Psoas muscle (tissue), 7 donors: ENCODE measurements at regions not wholly inside any gene's neighbourhood (a gene's known extent, or its start where the extent isn't known, plus 50 kb on each side); places are given as distances from the start of the nearest gene placed in this dataset.
A peak's percentile ranks its signal among the peaks of the same experiment; 100 is the strongest.

Experiments used
- ATAC-seq, 4 donors: fragments of 200-7000 bp; cut with Tn5 transposase; one replicate each; pipeline ENCODE4 v1.9.1; 2020; ENCODE audit warnings: moderate library complexity in 3 of 4, mild to moderate bottlenecking in 2 of 4
- DNase-seq, 2 donors: peaks; one replicate each; pipeline ENCODE4 v3.0.0-alpha.2; 2020
- H3K27ac ChIP-seq: fragments of 200-600 bp; one replicate; pipeline ENCODE4 v1.8.0; 2022
- H3K27me3 ChIP-seq, 3 donors: fragments of 200-600 bp in 1 of 3; one replicate each; pipeline versions ENCODE4 v1.6.1 to v1.8.0; 2013 to 2022; ENCODE audit warnings: low read length in 2 of 3, mild to moderate bottlenecking in 2 of 3, moderate library complexity in 1 of 3; ENCODE audit not compliant: insufficient read depth in 3 of 3
- H3K36me3 ChIP-seq, 2 donors: fragments of 200-600 bp in 1 of 2; one replicate each; pipeline versions ENCODE4 v1.6.1 to v1.8.0; 2013 to 2022; ENCODE audit warnings: low read depth in 1 of 2, mild to moderate bottlenecking in 1 of 2, moderate library complexity in 1 of 2; ENCODE audit not compliant: insufficient read depth in 1 of 2
- H3K4me1 ChIP-seq: fragments of 200-600 bp; one replicate; pipeline ENCODE4 v1.8.0; 2022
- H3K4me3 ChIP-seq: fragments of 200-600 bp; one replicate; pipeline ENCODE4 v1.8.0; 2022; ENCODE audit warnings: mild to moderate bottlenecking
- H3K9me3 ChIP-seq: fragments of 200-600 bp; one replicate; pipeline ENCODE4 v1.8.0; 2022
- CTCF ChIP-seq: fragments of 200-600 bp; IDR thresholded peaks from one replicate; pipeline ENCODE4 v1.8.0; 2022; ENCODE audit warnings: antibody characterized with exemption
- WGBS, 3 donors: extraction: QIAGEN DNeasy Blood & Tissue Kit; methylation state at CpG; one replicate each; pipeline versions ENCODE4 v1.1.6 to v1.1.7; 2013; 5-methylcytosine and 5-hydroxymethylcytosine counted together
- intact Hi-C, 2 donors: fragments of 100-400 bp; cut with DNase I; formaldehyde crosslinking; loops; one replicate each; pipeline versions ENCODE4 v1.11.0 to v1.14.2; 2022
- donor health status: healthy with polysubstance abuse.
- donor health status: DM: no; HTN: no; CAD: no; lungs with moderate emphysema.
- donor health status: Bipolar disorder and iron deficiency.
- donor health status: healthy.
- donor health status: DM: yes; HTN: yes; CAD: no.
- donor health status: DM: no; HTN: no; CAD: no.
- donor health status: DM: yes; HTN: yes; CAD: no.

- Histone ChIP-seq H3K4me1 (no peaks in the 10 kb centered on the region), H3K36me3 (no peaks in the 10 kb centered on the region), H3K27me3 (peaks cover 0 to 16% (median 0%) of the 10 kb centered on the region in 3 donors), H3K9me3 (no peaks in the 10 kb centered on the region), H3K27ac (no peak overlapping the region), H3K4me3 (no peak overlapping the region)
- intact Hi-C loops: no loop called here
- 63 to 88% (median 67%) methylated on average over 4 of the region's 4 CpGs for WGBS, 3 donors
- DNase-seq (no peak), ATAC-seq (no peak)
- no peak for TF ChIP-seq CTCF
Measured at GRCh38 chr4:185916683-185917082, 104.7 kb upstream of the SORBS2 start.

DNA sequence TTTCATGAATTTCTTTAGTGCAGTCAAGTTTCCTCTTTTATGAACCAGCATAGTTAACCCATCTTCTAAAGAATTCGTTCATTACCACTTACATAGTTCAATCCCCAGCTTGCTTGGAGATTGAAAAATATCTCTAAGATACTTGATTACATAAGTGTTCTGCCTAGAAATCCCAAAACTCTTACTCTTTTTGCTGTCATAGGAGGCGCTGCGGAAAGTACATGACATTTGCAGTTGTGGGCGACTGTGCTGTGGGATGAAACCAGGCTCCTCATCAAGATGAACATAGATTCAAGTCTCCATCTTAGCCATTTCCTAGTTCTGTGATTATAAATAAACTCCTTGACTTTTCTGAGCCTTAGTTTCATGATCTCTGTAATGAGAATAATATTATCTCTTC, 107.1 kb upstream of the SORBS2 start:
- Histone ChIP-seq H3K9me3 (no peaks in the 10 kb centered on the region), H3K27ac (no peak overlapping the region), H3K27me3 (peaks cover 0 to 16% (median 0%) of the 10 kb centered on the region in 3 donors), H3K36me3 (no peaks in the 10 kb centered on the region), H3K4me1 (no peaks in the 10 kb centered on the region), H3K4me3 (no peak overlapping the region)
- TF ChIP-seq CTCF: no peak
- 86 to 95% (median 94%) methylated on average over 4 of the region's 4 CpGs for WGBS, 3 donors
- no peak for ATAC-seq
- intact Hi-C loops: no loop called here
- DNase-seq: no peak

DNA sequence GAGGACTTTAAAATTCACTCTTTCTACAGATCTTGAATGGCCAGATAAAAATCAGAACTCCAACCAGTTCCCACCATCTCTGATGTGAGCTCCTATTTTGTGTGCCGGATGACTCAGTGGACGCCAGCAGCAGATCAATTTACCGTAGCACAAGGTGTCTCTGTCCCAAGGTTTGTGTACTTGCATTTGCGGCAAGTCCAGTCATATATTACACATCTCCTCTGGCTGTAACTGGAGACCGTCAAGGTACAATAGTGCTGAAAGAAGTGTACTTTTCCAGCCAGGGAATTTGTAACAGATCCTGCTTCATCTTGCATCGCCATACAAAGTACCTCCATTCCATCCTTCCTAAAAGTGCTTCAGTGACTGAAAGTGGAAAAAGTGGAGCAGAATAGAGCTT, 108.2 kb upstream of the SORBS2 start:
- DNase-seq: no peak
- H3K4me1 ChIP-seq: no peaks in the 10 kb centered on the region
- intact Hi-C loops: no loop called here
- H3K27me3 ChIP-seq: peaks cover 0 to 16% (median 0%) of the 10 kb centered on the region in 3 donors
- no peaks in the 10 kb centered on the region for H3K36me3 ChIP-seq
- no peak overlapping the region for H3K4me3 ChIP-seq
- ATAC-seq: peak; percentile 25 to 92 (median 72)
- no peak overlapping the region for H3K27ac ChIP-seq
- no peak for TF ChIP-seq CTCF
- no peaks in the 10 kb centered on the region for H3K9me3 ChIP-seq
- WGBS, 3 donors: 56 to 66% (median 63%) methylated on average over 6 of the region's 6 CpGs

GRCh38 chr4:185920691-185921260, 108.8 kb upstream of the SORBS2 start:
- Histone ChIP-seq H3K36me3 (no peaks in the 10 kb centered on the region), H3K9me3 (no peaks in the 10 kb centered on the region), H3K27ac (no peak overlapping the region), H3K4me1 (no peaks in the 10 kb centered on the region), H3K4me3 (no peak overlapping the region), H3K27me3 (peaks cover 0 to 16% (median 0%) of the 10 kb centered on the region in 3 donors)
- DNase-seq: no peak
- WGBS, 3 donors: 55 to 63% (median 59%) methylated on average over 10 of the region's 10 CpGs
- intact Hi-C loops: no loop called here
- no peak for TF ChIP-seq CTCF
- no peak for ATAC-seq
